Erythroblast (primary cell): ENCODE measurements at regions not wholly inside any gene's neighbourhood (a gene's known extent, or its start where the extent isn't known, plus 50 kb on each side); places are given as distances from the start of the nearest gene placed in this dataset.

ENCODE experiments used
- GATA1 ChIP-seq: IDR thresholded peaks from 2 replicates; pipeline ENCODE4 v1.6.1; 2011; ENCODE audit warnings: low read depth, mild to moderate bottlenecking, control low read depth, low read length, moderate library complexity
- POLR2A ChIP-seq: IDR thresholded peaks from 2 replicates; pipeline ENCODE4 v1.6.1; 2011; ENCODE audit warnings: mild to moderate bottlenecking, low read length

GRCh38 chr17:77701996-77702395 lies 256.5 kb upstream of the TNRC6C start:
- TF ChIP-seq GATA1 (no peak), POLR2A (no peak)
